COLO668 (cell line): ENCODE measurements at regions not wholly inside any gene's neighbourhood (a gene's known extent, or its start where the extent isn't known, plus 50 kb on each side); places are given as distances from the start of the nearest gene placed in this dataset.

Experiments used
- DNase-seq: peaks from one replicate; lab custom pipeline; 2025; ENCODE audit not compliant: unreplicated experiment; lab: John Stamatoyannopoulos, UW

DNA sequence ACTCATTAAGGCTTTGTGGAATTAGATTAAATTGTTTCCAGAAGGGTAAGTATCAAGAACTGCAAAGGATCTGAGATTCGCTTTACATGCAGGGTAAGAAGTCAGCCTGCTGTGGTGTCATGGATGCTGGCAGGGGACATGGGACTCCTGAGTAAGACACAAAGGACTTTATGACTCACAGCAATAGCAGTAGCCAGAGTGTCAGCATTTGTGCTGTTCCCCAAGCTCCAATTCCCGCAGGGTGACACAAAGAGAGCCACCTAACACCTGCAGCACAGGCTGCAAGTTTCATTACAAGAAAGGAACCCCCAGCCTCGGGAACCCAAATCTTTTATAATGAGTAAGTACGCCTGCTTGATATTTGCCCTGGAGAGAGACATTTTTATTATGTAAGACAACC, 298.1 kb upstream of the POU3F1 start:
- DNase-seq = no peak

GRCh38 chr1:38341694-38342093, 295.1 kb upstream of the POU3F1 start:
- DNase-seq = no peak

GRCh38 chr1:38340409-38340808, 293.8 kb upstream of the POU3F1 start:
- DNase-seq = no peak

GRCh38 chr1:38337711-38338110, 291.1 kb upstream of the POU3F1 start:
- DNase-seq = no peak

- DNase-seq = no peak
These were observed 290.4 kb upstream of the POU3F1 start for GRCh38 chr1:38336961-38337360.

DNA sequence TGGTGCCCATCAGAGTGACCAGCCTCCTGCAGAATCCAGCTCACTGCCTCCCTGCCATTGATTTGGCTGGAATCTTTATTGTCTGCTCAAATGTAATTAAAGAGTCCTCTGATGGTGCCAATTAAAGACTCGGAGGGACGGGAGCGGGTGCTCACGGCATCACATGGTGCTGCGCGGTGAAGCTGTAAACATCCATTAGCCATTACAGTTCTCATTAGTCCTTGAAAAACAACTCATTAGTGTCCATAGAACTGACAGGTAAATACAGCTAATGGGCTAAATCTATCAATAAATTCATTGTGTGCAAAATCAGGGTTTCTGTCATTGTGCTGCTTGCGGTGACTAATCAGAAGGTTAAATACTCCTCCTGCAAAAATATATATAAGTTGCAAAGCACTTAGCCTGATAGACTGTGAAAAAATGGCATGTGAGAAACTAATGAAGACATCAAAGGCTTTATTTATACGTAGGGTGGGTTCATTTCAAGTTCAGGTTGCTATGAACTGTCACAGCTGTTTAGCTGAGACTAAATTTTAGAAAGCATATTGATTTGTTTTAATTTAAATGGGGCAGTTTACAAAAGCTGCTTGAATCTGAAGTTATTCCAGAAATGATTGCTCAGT, 289.8 kb upstream of the POU3F1 start:
- no peak for DNase-seq

DNA sequence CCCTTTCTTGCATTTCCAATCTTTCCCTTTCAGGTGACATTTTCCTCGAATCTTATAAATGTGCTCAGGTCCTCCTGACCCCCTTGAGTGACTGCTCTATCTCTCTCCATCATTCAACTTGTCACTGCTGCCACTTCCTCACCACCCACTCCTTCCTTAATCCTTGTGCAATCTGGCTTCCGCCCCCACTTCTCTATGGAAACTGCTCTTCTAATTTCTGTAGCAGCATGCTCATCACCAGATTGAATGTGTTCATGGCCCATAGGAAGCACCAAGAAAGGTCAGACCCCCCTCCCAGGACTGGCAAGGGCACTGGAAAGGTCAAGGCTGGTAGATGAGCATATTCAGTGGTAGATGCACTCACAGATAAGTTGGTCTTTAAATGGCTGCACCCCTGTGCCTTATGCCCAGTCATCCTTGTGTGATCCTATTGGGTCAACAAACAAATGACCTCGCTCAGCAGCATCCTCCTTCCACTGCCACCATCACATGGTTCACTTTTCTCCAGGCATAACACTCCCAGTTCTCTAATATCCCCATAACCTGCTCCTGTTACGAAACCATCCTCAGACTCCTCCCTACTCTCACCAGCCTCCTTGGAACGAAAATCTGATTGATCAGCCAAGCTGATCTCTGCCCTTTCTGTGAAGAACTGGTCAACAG, 288.5 kb upstream of the POU3F1 start:
- DNase-seq = no peak

GRCh38 chr1:38332649-38333310, 286.2 kb upstream of the POU3F1 start:
- DNase-seq = no peak

DNA sequence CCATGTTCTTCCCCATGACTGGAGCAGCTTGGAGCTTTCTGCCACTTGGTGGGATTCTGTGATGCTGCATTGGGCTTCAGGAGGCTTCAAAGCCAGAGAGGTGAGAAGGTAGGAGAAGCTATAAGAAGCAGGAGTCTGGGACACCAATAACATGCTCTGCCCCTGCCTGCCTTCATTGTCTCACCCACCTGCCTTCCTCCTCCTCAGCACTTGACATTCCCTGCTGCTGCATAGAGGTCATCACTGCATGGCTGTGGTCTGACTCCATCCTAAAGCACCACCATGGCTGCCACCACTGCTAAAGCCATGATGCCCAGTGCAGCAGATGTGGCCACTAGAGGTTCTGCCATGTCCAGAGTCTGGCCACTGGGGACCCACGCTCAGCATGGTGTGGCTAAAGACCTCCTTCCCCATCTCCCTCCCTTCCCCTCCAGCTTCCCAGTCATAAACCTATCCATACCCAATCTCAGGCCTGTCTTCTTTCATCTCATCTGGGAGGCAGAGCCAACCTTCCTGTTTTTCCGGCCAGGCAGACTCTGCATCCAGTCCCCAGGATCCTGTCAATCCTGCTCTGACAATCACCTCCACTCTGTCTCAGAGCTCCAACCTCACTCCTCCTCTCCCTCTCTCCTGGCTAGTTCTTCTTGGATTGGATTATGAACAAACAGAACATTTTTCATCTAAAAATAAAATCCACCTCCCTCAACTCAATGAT, 285.1 kb upstream of the POU3F1 start:
- DNase-seq = no peak

DNA sequence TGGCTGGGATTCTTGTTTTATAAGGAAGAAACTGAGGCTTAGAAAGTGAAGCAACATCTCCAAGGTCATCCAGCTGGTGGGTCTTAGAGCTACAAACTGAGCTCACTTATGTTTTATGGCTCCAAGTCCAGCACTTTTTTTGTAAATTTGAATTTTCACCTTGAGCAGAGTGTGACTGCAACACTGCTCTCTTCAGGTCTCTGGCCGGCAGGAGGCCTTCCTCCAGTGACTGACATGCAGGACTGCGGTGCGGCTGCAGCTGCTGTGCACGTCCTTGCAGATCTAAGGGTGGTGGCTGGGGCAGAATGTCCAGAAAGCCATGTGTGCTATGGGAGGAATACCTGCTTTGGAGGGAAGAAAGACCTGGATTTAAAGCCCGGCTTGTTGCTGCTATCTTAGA, 284.2 kb upstream of the POU3F1 start:
- no peak for DNase-seq

DNA sequence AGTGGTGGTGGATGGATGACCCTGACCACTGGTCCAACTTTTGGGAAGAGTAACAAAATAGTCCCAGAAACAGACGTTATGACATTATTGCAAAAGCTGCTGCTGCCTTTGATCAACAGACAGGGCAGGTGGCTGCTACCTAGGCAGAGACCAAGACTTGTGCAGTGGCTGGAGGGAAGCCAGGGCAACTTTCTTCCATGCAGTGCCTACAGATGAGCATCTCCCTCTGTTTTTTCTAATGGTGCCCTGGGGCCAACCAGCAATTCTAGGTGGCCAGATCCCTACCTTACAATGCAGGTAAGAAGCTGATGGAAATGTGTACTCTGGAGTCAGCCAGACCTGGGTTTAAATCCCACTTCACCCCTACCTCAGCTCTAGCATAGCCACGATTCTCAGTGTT, 283.1 kb upstream of the POU3F1 start:
- no peak for DNase-seq

GRCh38 chr1:38328278-38329035, 281.9 kb upstream of the POU3F1 start:
- DNase-seq = no peak

DNA sequence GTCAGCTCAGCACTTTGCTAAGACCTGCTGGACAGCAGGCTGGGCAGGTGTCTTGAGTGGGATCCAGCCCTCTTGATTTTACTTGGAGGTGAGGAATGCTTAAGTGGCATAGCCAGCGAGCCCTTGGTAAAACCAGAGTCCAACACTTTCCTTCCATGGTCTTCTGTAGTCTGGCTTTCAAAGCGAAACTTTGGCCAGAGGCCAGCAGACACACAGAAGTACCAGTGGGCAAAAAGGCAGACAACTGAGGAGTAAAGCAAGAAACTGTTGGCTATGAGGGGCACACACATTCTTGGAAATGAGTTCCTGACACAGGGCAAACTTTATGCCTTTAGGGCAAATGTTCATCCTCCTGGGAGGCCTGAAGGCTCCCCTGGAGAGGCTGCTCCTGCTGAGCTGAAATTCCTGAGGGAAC, 281.0 kb upstream of the POU3F1 start:
- DNase-seq = no peak

DNA sequence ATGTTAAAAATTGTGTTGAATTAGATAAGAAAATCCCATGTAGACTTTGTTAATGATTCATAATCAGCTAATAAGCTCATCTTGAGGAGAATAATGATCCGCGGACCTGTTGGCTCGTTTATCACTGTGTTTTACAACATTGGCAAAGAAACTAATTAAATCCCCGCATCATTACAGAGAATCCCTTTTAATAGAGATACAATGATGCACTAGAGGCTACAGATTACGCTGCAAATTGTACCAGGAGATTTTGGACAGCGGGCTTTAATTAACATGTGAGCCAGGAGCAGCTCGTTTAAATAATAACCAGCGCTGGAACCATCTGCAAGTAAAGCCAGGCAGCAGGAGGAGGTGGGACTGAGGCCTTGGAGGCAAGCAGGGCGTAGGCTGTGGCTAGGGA, 280.3 kb upstream of the POU3F1 start:
- no peak for DNase-seq

DNA sequence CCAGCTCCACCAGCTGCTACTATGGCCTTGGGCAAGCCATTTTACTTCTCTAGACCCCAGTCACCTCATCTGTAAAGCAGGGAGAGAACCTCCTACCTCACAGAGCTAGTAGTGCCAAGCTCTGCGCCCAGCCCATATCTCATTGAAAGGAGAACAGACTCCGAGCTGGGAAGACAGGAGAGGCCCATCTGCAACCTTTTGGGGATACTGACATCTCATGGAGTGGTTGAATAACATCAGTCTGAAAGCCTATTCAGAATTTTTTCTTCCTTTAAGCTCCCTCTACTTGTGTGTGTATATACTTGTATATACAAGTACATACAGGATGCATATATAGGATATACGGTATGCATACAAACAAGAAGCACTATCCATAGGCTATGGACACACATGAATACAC, 279.5 kb upstream of the POU3F1 start:
- DNase-seq = no peak

DNA sequence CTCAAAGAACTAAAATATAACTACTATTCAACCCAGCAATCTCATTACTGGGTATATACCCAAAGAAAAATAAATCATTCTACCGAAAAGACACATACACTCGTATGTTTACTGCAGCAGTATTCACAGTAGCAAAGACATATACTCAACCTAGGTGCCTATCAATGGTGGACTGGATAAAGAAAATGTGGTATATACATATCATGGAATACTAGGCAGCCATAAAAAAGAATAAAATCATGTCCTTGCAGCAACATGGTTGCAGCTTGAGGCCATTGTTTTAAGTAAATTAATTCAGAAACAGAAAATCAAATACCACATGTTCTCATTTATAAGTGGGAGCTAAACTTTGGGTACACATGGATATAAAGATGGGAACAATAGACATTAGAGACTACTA, 266.2 kb upstream of the POU3F1 start:
- DNase-seq = no peak

DNA sequence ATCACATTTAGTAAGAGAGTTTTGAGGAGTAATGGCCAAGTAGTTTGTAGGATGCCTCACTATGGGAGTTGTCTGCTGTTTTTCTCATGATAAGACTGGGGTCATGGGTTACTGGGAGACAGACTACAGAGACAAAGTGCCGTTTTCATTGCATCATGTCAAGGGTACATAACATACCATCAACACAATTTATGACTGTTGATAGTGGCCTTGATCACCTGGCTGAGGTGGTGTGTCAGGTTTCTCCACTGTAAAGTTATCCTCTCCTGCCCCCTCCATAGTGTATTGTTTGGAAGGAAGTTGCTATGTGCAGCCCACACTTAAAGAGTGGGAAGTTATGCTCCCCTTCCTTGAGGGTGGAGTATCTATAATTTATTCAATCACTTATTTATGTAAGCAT, 263.5 kb upstream of the POU3F1 start:
- DNase-seq = no peak

DNA sequence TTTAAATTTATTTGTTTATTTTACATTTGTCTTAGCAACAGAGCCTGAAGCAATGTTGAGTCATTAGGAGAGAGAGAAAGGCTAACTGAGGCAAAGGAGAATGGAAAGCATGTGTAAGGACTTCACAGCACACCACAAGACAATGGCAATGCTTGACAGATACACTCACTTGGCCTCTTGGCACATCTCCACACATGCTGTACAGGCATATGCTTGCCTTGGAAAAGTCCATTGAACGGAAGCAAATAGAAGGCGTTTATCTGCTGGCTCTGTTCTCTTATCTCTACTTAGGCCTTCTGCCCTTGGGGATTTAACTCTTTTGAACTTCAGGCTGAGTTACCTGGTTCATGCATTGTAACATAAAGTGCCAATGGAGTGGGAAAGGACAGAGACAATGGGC, 262.2 kb upstream of the POU3F1 start:
- DNase-seq = no peak

- no peak for DNase-seq
These were observed 259.1 kb upstream of the POU3F1 start for GRCh38 chr1:38305666-38306065.

- no peak for DNase-seq
These were observed 257.2 kb upstream of the POU3F1 start for GRCh38 chr1:38303843-38304242.

DNA sequence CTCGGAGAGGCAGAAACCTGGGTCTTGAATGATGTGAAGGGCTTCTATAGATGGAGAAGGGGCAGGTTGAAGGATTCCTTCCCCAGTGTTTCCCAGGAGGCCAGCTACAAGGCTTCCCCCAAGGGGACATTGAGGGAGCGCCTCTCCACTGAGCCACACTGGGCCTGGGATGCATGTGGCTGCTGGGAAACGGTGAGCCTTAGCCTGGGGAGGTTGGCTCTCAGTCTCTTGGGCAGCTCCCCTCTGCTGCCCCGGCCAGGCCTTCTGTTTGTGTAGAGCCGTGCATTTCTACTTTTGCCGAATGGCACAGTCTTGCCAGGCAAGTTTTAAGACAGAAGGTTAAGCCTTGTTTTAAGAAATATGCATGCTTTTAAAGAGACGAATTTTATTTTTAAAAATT, 254.4 kb upstream of the POU3F1 start:
- DNase-seq = no peak
